GM13977 (cell line): ENCODE measurements at regions not wholly inside any gene's neighbourhood (a gene's known extent, or its start where the extent isn't known, plus 50 kb on each side); places are given as distances from the start of the nearest gene placed in this dataset.

Experiments used
- DNase-seq: peaks from one replicate; pipeline ENCODE4 v3.0.0; 2012; ENCODE audit warnings: low spot score
- CTCF ChIP-seq: IDR thresholded peaks from 2 replicates; pipeline ENCODE4 v1.5.1; 2012; ENCODE audit warnings: mild to moderate bottlenecking, control low read depth; ENCODE audit not compliant: insufficient read depth; ENCODE audit errors: extremely low read depth, missing control alignments
- in situ Hi-C: fragments of 300-500 bp; cut with MboI; formaldehyde crosslinking; loops from one replicate; pipeline ENCODE4 v1.12.0; 2022; ENCODE audit warnings: low sequenced_read_pairs, low pct_unique_long_range_greater_than_20kb, mixed read lengths, inconsistent platforms; ENCODE audit not compliant: unreplicated experiment

GRCh38 chr7:49159536-49159935 lies 235.2 kb downstream of the CDC14C start:
- no peak for TF ChIP-seq CTCF
- no peak for DNase-seq
- in situ Hi-C loops, result no loop called here

DNA sequence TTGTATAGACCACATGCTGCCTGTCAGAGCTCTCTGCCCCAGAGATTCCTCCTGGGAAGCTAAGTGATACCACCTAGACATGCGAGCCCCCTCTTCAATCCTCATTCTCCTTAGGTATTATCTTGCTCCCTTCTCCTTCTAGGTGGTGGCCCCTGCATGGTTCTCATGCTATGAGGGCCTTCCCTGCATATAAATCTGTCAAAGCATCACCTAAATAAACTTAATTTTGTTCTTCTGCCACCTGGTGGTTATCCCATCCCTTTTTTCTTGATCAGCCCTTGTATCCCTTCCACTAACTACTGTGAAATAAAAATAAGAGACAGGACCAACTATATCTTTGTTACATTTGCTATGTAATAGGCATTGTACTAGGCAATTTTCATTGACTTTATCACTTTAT lies 242.1 kb downstream of the CDC14C start:
- in situ Hi-C loops, result no loop called here
- TF ChIP-seq CTCF, result peak; percentile 21
- no peak for DNase-seq

DNA sequence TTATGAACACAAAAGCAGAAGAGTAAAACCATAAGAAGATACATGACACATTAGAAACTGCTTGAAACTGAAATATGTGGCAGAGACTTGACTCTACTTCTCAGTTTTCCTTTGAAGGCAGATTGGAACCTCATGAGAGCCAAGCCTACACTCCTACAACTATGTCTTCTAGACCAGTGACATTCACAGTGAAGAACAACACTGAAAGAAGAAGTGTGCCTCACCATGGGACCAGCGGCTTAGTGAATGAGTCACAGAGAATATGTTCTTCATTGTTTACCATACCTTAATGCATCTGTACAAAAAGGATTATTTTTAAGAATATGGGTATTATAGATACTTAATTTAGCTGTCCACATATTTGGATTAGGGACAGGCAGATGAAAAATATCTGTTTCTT lies 248.3 kb downstream of the CDC14C start:
- TF ChIP-seq CTCF, result no peak
- in situ Hi-C loops, result no loop called here
- no peak for DNase-seq

GRCh38 chr7:49174396-49174795 lies 250.0 kb downstream of the CDC14C start:
- TF ChIP-seq CTCF, result no peak
- in situ Hi-C loops, result no loop called here
- DNase-seq, result no peak

DNA sequence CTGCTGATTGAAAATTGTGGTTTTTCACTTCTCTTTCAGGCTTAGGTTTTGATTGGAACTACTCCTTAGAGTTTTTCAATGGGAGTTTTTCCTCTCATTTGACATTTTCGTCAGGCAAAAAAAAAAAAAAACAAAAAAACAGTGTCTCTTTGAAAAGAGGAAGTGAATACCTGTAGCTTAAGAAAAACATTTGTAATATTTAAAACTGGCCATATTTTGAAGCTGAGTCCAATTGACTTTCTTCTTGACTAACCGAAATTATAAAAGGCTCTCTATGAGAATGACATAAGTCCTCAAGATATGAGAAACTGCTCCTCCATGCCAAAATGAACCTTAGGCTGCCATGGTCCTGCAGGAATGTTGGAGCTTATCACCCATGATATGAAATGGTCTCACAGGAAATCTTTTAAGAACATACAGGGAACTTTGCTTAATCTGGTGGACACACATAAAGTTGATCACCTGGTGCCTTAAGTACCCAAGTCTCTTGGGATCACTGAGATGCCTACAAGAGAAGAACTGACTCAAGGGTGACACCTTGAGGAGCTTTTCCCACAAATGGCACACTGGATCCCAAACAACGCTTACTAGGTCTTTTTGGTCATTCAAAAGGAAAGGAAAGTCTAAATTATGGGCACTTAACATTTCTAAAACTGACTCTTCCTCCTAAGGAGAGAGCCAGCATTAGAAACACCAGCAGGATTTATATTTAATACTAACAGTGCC lies 263.4 kb downstream of the CDC14C start:
- no peak for DNase-seq

GRCh38 chr7:49228426-49229098 lies 304.2 kb downstream of the CDC14C start:
- no peak for TF ChIP-seq CTCF
- in situ Hi-C loops, result no loop called here
- DNase-seq, result no peak

More for the DNA sequence above, 263.4 kb downstream of the CDC14C start:
- in situ Hi-C loops, result no loop called here
- TF ChIP-seq CTCF, result peak; percentile 28
